OCI-M2 (cell line): ENCODE measurements at regions not wholly inside any gene's neighbourhood (a gene's known extent, or its start where the extent isn't known, plus 50 kb on each side); places are given as distances from the start of the nearest gene placed in this dataset.

ENCODE experiments used
- DNase-seq: peaks from one replicate; lab custom pipeline; 2025; ENCODE audit not compliant: unreplicated experiment; lab: John Stamatoyannopoulos, UW

- DNase-seq: no peak
Measured at GRCh38 chr4:137082061-137082460, 450.2 kb downstream of the PCDH18 start.

GRCh38 chr4:137076908-137077307 lies 455.4 kb downstream of the PCDH18 start:
- no peak for DNase-seq

- no peak for DNase-seq
Measured at GRCh38 chr4:137075586-137075985, 456.7 kb downstream of the PCDH18 start.

GRCh38 chr4:137070614-137071013 lies 461.7 kb downstream of the PCDH18 start:
- no peak for DNase-seq

- DNase-seq: no peak
Measured at GRCh38 chr4:137069473-137069872, 462.8 kb downstream of the PCDH18 start.

- DNase-seq: no peak
Measured at GRCh38 chr4:137067735-137068134, 464.6 kb downstream of the PCDH18 start.

- DNase-seq: no peak
Measured at GRCh38 chr4:137065311-137065710, 467.0 kb downstream of the PCDH18 start.

- DNase-seq: no peak
Measured at GRCh38 chr4:137063961-137064360, 468.3 kb downstream of the PCDH18 start.

GRCh38 chr4:137043184-137043583 lies 489.1 kb downstream of the PCDH18 start:
- DNase-seq: no peak

- no peak for DNase-seq
Measured at GRCh38 chr4:137039370-137039769, 492.9 kb downstream of the PCDH18 start.

- DNase-seq: no peak
Measured at GRCh38 chr4:137032222-137032621, 500.1 kb downstream of the PCDH18 start.

GRCh38 chr4:137029026-137029425 lies 503.3 kb downstream of the PCDH18 start:
- no peak for DNase-seq

- no peak for DNase-seq
Measured at GRCh38 chr4:137025484-137026059, 506.7 kb downstream of the PCDH18 start.

- DNase-seq: no peak
Measured at GRCh38 chr4:137015426-137016409, 516.6 kb downstream of the PCDH18 start.

- DNase-seq: no peak
Measured at GRCh38 chr4:137000432-137000831, 531.9 kb downstream of the PCDH18 start.

GRCh38 chr4:136992032-136992431 lies 540.3 kb downstream of the PCDH18 start:
- DNase-seq: no peak

GRCh38 chr4:136985683-136986082 lies 546.6 kb downstream of the PCDH18 start:
- no peak for DNase-seq

GRCh38 chr4:136967069-136967468 lies 565.2 kb downstream of the PCDH18 start:
- DNase-seq: no peak

- DNase-seq: no peak
Measured at GRCh38 chr4:136965478-136965877, 566.8 kb downstream of the PCDH18 start.

- DNase-seq: no peak
Measured at GRCh38 chr4:136962868-136963267, 569.4 kb downstream of the PCDH18 start.

GRCh38 chr4:136946307-136946907 lies 585.9 kb downstream of the PCDH18 start:
- no peak for DNase-seq

- no peak for DNase-seq
Measured at GRCh38 chr4:136939781-136940180, 592.5 kb downstream of the PCDH18 start.
